DND-41 (cell line): ENCODE measurements at regions not wholly inside any gene's neighbourhood (a gene's known extent, or its start where the extent isn't known, plus 50 kb on each side); places are given as distances from the start of the nearest gene placed in this dataset.

Source experiments
- EZH2 ChIP-seq: IDR thresholded peaks from 3 replicates; pipeline ENCODE4 v1.6.1; 2012; ENCODE audit warnings: borderline replicate concordance, low read depth, mild to moderate bottlenecking, moderate library complexity, low read length, inconsistent platforms; ENCODE audit not compliant: severe bottlenecking
- TF ChIP-seq, protein P1 (sequence below): IDR thresholded peaks from 2 replicates; pipeline ENCODE4 v1.5.1; 2012; ENCODE audit warnings: borderline replicate concordance, low read length, moderate library complexity, mild to moderate bottlenecking; ENCODE audit not compliant: poor library complexity, severe bottlenecking; ENCODE audit errors: extremely low read depth

DNA sequence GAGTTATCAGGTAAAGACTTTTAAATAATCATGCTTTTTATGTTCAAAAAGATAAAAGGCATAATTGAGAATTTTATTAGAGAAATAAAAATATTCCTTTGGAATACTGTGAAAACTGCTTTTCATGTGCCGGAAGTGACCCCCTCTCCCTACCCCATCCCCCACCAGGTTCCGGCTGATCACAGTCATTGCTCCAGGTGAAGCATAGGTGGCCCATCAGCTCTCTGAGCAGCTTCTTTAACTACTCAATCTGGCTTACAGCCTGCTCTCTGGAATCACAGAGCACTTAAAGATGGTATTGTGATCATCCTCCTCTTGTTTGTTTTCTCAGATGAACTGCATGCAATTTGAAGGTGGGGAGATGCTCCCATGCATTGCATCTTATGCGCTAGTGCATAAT is 257.7 kb downstream of the EN1 start:
- TF ChIP-seq, protein P1, sequence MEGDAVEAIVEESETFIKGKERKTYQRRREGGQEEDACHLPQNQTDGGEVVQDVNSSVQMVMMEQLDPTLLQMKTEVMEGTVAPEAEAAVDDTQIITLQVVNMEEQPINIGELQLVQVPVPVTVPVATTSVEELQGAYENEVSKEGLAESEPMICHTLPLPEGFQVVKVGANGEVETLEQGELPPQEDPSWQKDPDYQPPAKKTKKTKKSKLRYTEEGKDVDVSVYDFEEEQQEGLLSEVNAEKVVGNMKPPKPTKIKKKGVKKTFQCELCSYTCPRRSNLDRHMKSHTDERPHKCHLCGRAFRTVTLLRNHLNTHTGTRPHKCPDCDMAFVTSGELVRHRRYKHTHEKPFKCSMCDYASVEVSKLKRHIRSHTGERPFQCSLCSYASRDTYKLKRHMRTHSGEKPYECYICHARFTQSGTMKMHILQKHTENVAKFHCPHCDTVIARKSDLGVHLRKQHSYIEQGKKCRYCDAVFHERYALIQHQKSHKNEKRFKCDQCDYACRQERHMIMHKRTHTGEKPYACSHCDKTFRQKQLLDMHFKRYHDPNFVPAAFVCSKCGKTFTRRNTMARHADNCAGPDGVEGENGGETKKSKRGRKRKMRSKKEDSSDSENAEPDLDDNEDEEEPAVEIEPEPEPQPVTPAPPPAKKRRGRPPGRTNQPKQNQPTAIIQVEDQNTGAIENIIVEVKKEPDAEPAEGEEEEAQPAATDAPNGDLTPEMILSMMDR: no peak
- no peak for TF ChIP-seq EZH2
